Gastrocnemius medialis (tissue), 4 donors: ENCODE measurements at regions not wholly inside any gene's neighbourhood (a gene's known extent, or its start where the extent isn't known, plus 50 kb on each side); places are given as distances from the start of the nearest gene placed in this dataset.

Experiments used
- POLR2A ChIP-seq, 2 donors: fragments of 450-650 bp; IDR thresholded peaks; one replicate each; pipeline ENCODE4 v1.6.1; 2017; ENCODE audit warnings: antibody characterized with exemption in 2 of 2, mild to moderate bottlenecking in 2 of 2, moderate library complexity in 2 of 2
- TF ChIP-seq, protein P1 (sequence below), 5 experiments: fragments of 450-650 bp in 3 of 5; fragments of 200-600 bp in 2 of 5; sonication (generic) in 2 of 5; IDR thresholded peaks in 4 of 5; conservative IDR thresholded peaks in 1 of 5; 1 replicate in 4 of 5; 2 replicates in 1 of 5; pipeline ENCODE4 v1.5.1; 2016 to 2019; ENCODE audit warnings: antibody characterized with exemption in 5 of 5, mild to moderate bottlenecking in 3 of 5, moderate library complexity in 3 of 5

DNA sequence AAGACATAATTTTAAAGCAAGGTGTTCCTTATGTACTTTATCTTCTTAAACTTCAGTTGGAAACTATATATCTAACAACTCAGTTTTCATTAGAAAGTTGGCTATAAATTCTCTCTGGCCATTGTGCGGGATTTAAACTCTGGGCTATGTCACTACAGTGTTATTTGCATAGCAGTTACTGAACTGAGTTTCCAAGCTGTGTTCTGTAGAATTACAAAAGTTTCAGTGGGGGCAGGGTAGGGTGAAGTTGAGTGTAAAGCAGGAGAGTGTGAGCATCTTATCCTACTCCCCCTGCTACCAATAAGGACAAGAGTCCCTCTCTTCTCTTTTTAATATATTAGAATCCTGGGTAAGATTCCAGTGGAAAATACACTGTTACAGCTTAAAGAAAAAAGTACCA lies 254.5 kb upstream of the SLITRK2 start:
- no peak for TF ChIP-seq POLR2A (IDR thresholded peaks at IDR 0.05)
- TF ChIP-seq, protein P1, sequence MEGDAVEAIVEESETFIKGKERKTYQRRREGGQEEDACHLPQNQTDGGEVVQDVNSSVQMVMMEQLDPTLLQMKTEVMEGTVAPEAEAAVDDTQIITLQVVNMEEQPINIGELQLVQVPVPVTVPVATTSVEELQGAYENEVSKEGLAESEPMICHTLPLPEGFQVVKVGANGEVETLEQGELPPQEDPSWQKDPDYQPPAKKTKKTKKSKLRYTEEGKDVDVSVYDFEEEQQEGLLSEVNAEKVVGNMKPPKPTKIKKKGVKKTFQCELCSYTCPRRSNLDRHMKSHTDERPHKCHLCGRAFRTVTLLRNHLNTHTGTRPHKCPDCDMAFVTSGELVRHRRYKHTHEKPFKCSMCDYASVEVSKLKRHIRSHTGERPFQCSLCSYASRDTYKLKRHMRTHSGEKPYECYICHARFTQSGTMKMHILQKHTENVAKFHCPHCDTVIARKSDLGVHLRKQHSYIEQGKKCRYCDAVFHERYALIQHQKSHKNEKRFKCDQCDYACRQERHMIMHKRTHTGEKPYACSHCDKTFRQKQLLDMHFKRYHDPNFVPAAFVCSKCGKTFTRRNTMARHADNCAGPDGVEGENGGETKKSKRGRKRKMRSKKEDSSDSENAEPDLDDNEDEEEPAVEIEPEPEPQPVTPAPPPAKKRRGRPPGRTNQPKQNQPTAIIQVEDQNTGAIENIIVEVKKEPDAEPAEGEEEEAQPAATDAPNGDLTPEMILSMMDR (IDR thresholded peaks at IDR 0.05 in 4 of 5, conservative IDR thresholded peaks at IDR 0.05 in 1 of 5), result no peak
